CD1c-positive myeloid dendritic cell (primary cell): ENCODE measurements at regions not wholly inside any gene's neighbourhood (a gene's known extent, or its start where the extent isn't known, plus 50 kb on each side); places are given as distances from the start of the nearest gene placed in this dataset.
"Not testable (repeated sequence)": the region's sequence is repeated elsewhere in the genome, so short reads cannot be mapped to it uniquely, and the experiment has no call there.

Source experiments
- DNase-seq: peaks from one replicate; pipeline ENCODE4 v3.0.0-alpha.2; 2016; ENCODE audit errors: extremely low spot score

GRCh38 chr3:6680119-6680806 lies 180.7 kb upstream of the GRM7 start:
- DNase-seq, result no peak

DNA sequence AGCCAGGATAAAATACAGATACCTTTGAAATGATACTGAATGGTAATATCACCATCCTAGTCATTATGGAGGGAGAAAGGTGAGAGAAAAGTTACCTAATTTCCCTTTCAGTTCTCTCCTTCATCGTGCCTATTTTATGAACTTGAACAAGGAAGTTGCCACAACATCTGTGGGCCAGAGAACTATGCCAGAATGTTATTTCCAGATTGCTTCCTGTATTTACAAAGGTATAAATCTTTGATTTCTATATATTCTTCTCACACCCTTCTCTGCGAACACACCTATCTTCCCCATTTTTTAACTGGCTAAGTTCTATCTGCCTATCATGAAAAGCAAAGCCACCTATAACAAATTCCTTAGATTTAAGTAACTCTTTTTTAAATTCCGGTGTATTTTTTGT lies 163.6 kb upstream of the GRM7 start:
- DNase-seq, result no peak

- DNase-seq, result no peak
Observed at GRCh38 chr3:6697722-6698121, 163.2 kb upstream of the GRM7 start.

DNA sequence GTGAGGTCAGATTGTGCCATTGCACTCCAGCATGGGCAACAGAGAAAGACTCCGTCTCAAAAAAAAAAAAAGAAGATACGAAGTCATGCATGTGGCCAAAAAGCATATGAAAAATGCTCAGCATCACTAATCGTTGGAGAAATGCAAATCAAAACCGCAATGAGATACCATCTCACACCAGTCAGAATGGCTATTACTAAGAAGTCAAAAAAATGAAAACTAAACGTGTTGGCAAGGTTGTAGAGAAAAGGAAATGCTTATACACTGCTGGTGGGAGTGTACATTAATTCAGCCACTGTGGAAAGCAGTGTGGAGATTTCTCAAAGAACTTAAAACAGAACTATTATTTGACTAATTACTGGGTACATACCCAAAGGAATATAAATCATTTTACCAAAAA lies 156.1 kb upstream of the GRM7 start:
- DNase-seq, result not testable (repeated sequence)

GRCh38 chr3:6706777-6707176 lies 154.1 kb upstream of the GRM7 start:
- DNase-seq, result no peak

- no peak for DNase-seq
Observed at GRCh38 chr3:6709178-6709577, 151.7 kb upstream of the GRM7 start.

GRCh38 chr3:6714962-6715361 lies 146.0 kb upstream of the GRM7 start:
- no peak for DNase-seq

- no peak for DNase-seq
Observed at GRCh38 chr3:6716420-6716819, 144.5 kb upstream of the GRM7 start.

DNA sequence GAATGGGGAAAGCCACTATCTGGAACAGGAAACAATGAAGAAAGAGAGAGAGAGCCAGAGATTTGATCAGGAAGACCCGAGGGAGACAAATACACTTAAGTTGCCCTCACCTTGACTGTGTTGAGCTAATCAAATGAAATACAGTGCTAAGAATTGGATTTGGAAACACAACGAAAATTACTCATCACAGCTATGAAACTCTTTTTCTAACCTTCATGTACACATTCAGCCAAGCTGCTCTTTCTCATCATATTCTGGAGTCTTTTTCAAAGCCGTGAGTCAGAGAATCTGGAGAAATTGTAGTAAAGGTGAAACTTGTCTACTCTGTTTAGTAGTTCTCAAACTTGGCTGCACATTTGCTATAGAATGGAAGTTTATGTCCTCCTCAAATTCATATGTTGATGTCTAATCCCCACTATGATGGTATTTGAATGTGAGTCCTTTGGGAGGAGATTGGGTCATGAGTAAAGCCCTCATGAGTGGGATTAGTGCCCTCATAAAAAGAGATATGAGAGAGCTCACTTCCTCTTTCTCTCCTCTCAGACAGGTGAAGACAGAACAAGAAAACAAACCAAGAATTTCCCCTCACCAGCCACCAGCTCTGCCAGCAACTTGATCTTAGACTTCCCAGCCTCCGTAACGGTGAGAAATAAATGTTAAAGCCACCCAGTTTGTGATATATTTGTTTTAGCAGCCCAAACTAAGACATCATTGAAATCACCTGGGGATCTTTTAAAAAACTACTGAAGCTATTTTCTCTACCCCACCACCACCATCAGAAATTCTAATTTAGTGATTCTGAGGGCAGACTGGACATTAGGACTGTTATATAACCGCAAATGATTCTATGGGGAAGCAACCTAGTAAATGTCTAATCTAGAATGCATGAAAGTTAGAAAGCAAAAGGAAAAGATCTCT lies 143.6 kb upstream of the GRM7 start:
- DNase-seq, result no peak

- DNase-seq, result no peak
Observed at GRCh38 chr3:6719999-6720398, 140.9 kb upstream of the GRM7 start.

GRCh38 chr3:6721491-6721890 lies 139.4 kb upstream of the GRM7 start:
- DNase-seq, result no peak

DNA sequence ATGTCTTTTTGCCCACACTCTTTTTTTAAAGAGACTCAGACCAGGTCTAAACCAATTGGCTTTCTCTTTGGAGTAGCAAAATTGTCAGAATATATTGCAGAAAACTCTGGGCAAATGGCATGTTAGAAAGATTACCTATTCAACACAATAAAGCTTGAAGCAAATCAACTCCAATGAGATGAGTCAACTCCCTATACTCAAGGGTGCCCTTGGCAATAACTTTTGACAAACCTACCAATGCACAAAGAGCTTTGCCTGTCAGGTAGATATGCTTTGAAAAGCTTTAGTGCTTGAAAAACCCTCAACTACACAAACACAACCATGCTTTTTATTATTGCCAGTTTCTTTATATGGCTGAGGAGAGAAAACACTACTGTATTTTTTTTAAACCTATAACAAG lies 137.7 kb upstream of the GRM7 start:
- no peak for DNase-seq

- no peak for DNase-seq
Observed at GRCh38 chr3:6726811-6727210, 134.1 kb upstream of the GRM7 start.

GRCh38 chr3:6732807-6733206 lies 128.1 kb upstream of the GRM7 start:
- no peak for DNase-seq

- no peak for DNase-seq
Observed at GRCh38 chr3:6733699-6734394, 127.1 kb upstream of the GRM7 start.

DNA sequence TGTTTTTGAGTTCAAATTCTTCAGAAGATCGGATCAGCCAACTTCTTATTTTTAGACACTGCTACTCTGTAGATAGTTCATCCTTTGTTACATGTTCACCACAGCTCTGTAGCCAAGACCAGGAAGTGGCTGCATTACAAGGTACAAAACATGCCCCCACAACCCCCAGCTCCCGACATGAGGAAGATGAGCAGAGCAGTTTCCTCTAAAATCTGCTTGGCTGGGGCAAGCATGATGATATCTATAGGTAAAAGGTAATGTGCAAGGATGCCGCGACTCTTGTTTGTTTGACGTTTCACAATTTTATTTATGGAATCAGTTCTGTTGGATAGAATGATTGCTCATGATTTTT lies 126.5 kb upstream of the GRM7 start:
- no peak for DNase-seq

DNA sequence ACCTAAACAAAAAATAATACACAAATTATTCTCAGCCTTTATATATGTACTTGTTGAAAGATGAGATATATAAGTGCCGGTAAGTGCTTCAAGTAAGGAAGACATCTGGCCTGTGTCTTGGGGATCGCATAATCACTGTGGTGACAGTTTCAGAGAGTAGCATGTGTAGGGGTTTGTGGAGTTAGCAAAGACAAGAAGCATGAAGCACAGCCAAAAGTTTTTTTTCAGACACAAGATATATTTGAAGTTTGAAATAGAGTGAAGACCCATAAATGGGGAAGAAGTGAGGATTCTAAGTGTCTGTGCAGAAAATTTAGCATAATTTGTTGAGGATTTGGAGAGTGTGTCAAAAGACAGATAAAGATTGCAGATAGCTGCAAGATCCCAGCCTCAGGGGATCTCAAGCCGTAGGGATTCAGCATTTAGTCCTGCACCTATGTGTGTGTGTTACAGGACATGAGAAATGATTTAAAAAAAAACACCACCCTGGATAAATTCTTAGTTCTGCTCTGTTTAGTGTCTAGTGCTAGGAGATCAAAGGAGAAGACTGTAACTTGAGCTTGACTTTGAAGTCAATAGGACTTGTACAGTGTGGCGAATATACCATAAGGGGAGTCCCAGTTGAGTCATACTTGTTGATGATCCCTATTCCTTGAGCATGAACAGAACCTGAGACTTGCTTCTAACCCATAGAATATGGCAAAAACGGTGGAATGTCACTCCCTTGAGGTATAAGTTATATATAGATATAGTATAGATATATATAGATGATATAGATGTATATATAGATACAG lies 123.9 kb upstream of the GRM7 start:
- no peak for DNase-seq

GRCh38 chr3:6737630-6738029 lies 123.3 kb upstream of the GRM7 start:
- no peak for DNase-seq

- no peak for DNase-seq
Observed at GRCh38 chr3:6739288-6739687, 121.6 kb upstream of the GRM7 start.

DNA sequence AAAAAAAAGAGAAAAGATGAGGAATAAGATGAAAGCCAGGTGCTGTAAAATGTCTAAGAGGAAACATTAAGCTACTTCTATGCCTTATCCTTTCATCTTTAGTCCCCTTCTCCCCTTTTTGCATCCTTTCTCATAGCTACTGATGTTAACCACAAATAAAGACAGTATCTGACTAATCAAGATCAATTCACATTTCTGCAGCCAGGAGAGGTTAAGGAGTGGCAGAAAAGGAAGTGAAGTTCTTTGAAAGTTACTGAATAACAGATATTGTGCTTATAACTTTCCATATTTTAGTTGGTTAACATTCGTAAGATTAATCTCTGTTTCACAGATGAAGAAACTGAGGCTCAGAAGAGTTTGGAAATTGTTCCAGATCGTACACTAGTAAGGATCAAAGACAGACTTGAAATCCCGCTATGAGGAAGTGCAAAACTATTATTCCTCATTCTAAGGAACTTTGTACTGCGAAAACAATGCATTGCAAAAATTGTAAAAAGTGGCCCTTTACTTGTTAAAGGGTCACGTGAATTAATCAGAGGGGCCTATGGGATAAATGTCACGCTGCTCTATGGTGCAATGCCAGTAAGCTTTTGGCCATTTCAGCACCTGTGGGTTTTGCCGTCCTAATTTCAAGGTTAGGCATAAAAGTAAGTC lies 117.7 kb upstream of the GRM7 start:
- no peak for DNase-seq

DNA sequence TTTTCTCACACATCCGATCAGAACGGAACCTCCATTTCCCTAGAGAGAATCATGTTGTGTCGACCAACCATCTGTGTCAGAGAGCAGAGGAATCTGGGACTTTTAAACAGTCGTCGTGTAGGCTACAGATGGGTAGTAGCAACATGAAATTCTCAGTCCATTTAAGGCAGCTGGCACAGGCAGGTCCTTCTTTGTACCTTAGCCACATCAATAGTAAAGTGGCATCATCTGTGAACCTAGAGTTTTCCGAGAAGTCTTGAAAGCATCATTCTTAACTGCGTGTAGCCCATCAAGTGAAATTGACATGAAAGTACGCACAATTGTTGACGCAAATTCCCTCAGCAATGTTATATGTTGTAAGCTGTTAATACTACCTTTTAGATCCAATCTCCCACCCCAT lies 114.5 kb upstream of the GRM7 start:
- DNase-seq, result no peak
